ENCODE measurements at regions not wholly inside any gene's neighbourhood (a gene's known extent, or its start where the extent isn't known, plus 50 kb on each side); places are given as distances from the start of the nearest gene placed in this dataset.

DNA sequence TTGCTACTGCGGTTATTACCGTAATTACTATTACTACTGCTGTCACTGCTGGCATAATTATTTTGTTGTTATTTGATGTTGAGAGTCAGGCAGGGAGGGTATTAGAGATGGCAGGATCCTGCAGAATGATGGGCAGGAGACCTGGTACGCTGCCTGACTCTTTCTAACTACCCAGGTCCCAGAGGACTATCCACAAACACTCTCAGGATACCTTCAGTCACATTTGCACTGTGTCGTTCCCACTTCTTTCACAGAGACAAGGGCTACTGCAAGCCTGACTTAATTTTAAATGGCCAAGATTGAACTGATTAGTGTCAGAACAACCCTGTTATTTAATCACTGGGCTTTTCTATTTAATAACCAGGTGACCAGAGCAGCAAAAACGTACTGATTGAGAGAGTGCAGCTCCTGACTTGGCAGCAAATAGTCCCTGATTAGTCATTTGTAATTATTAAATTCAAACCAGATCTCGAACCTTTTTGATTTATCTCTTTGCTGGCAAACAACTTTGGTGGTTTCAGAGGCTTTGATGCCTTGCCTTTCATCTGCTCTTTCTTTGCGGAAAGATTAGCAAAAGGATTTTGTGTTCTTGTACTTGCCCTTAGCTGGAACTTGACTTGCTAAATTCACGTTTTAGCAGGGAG lies 88.8 kb upstream of the ARHGEF3 start:
- DNase-seq, result peak in 1 of 2 donors; percentile 54

DNA sequence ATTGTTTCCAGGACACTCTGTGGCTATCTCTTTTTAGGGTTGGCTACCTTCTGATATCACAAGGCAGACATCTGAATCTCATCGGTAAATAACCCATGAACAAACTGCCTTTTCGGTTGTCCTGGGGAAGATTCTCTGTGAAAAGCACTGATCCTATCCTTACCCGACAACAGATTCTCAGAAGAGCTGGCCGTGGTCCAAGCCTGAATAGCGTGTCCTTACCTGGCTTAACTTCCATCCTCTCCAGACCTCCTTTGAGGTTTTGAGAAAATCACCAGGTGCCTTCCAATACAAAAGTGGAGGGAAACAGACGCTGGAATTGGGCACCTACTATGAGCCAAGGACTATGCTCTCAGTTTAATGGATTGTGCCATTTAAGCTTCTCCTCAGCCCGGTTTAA lies 87.4 kb upstream of the ARHGEF3 start:
- no peak for DNase-seq

DNA sequence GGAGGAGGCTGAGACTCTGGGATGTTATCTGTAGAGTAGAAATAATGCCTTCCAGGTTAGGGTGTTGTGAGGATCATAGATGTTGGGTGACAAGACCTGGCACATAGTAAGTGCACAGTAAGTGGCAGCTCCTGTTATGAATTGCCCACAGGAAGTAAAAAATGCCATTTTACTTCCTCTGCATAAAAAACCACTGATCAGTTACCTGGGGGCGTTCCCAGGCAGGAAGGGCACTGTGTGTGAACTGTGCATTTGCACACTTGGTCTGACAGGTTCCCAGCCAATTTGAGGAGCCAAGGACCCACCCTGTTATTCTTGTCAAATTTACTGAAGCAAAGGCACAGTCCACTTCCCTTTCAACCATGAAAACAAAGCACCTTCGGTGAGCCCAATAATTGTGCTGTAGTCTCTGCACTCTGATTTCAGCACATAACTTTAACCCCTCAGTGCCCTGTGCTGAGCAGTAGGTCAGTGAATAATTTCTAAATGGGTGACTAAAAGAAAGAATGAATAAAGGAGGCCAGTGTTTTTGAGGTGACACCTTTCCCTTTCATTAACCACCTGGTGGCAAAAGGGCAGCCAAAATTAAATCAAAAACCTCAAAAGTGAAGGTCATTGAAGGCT lies 85.8 kb upstream of the ARHGEF3 start:
- peak in 1 of 2 donors; percentile 53 for DNase-seq

DNA sequence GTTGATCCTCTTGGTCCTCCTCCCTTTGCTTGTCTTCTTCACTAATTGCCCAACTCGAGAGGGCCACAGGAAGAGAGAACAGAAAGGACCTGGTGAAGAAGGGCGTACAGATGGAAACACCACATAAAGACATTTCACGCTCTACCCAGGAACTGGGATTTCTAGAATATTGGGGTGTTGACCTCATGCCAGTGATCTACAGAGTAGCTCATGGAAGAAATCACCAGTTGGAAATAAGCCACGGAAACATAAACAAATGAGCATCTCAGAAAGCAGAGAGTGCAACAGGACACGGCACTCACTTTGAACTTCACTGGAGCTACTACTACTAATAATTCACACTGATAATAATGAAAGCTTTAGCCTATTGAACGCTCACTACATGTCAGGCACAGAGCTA lies 84.6 kb upstream of the ARHGEF3 start:
- no peak for DNase-seq

DNA sequence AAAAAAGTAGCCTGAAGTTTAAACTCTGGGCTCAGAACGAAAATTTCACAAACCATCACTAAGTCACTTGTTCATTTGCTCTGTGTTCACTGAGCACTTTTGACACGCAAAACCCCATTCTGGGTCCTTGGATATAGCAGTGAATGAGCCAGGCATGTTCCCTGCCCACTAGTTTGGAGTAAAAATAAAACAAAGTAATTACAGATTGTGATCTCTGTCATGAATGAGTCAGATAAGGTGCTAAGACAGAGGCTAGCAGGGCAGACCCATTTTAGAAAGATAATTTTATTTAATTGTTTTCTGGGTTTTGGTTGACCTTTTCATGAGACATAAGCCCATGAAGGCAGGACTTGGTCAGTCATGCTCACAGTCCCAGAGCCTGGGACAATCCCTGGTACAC lies 84.1 kb upstream of the ARHGEF3 start:
- DNase-seq, result no peak

DNA sequence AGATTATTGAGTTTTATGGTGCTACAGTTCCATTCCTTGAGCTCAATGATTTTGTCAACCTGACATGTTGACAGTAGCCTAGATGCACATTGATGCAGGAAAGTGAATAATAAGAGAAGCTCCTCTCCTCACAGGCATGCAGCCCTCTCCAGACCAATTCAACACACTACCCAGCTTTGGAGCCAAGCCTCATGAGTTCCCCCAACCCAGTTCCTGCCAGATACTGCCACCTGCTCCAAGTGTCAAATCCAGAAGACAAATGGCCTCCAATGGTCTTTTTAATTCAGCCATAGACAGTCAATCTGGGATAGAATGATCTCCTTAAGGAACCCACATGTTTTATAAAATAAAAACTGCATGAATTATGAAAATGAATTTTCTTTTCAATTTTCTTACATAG lies 83.7 kb upstream of the ARHGEF3 start:
- no peak for DNase-seq

DNA sequence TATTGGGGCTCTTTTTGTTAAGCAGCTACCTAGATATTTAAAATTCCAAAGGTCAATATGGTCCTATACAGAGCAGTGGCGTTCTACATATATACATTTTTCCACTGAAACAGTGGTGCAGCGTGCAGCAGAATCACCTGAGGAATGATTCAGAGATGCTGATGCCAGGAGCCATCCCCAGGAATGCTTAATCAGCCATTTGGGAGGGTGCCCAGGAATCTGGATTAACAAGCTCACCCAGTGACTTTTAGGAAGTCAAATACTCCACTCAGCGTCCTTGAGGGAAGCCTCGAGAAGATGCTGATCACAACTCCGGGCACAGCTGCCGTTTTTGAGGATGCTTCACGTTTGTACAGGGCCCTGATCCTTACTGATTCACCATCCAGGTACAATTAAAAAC lies 82.6 kb upstream of the ARHGEF3 start:
- DNase-seq, result no peak

DNA sequence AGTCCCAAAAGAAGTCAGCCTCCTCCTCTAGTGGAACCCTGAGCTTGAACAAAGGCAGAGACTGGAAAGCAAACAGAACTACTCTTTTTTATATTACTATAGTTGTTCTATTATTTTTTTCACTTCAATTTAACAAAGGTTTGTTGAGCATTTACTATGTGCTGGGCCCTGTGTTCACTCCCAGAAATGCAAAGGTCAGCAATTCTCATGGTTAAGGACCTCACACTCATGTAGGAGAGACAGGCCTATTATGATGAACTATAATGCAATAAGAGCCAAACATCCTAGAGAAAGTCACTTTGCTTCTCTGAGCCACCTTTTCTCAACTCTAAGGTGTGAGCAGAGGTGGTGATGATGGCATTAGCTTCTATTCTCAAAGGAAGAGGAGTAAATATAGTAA lies 82.1 kb upstream of the ARHGEF3 start:
- DNase-seq, result no peak

DNA sequence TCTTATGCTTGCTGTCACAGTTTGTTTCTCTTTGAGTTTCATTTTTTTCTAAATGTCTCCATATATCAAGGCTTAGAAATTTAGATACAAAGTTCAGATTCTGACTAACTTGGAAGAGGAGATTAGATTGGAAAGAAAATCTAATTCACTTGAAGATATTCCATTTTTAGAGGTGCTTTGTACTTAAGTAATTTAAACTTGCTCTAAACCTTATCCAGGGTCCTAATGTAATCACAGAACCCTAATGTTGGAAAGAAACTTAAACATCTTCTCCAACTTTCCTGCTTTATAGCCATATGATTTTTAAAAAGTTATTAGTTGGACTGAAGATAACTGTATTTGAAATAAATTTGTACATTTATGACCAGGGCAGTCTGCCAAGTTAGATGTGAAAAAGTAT lies 81.1 kb upstream of the ARHGEF3 start:
- no peak for DNase-seq

DNA sequence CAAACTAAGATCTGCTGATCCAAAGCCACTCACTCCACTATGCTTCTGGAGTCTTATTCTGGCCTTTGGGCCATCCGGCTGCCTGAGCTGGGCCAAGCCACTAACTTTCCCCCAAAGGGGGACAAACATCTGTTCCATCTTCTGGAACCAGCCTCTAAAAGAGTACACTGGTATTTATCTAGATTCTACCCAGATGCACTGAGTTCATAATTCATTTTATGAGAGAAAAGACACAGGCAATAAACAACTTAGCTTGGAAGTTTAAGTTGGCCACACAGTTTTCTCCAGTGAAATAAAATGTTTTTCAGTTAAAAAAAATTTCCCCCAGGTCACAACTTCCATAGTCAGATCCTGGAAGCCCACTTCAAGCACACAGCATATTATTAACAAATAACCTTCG lies 80.1 kb upstream of the ARHGEF3 start:
- DNase-seq, result no peak

DNA sequence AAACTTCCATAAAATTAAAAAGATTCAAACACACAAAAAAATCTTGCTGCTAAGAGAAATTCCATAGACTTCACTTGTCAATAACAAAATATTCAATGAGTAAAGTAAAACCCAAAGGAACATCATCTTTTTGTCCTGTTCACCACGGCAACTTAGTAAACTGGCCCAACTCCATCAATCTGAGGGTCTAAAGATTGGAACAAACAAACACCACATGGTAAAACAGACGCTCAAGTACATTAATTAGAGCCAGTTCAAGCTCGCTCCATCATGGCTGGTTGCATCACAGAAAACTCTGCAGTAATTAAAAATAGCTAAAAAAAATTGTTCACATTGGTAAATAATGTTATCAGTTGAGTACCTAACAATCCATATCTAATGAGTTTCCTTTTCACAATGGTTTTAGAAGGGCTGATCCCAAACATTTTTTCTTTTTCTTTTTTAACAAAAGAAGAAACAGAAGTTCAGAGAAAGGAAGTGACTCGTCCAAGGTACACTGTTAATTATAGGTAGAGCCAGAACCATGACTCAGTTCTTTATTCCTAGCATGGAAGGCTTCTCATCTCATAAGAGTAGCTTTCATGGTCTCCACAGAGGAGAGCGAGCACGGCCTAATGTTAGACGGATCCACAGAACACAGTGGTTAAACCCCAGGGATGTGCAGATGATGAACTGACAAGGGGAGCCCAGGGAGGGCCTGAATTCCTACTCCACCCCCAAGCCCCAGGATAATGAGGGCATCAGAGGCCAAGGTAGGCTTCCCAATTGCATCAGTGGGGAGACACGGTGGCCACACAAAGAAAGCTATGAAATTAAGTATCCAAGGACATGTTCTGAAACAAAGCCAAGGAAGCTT lies 79.2 kb upstream of the ARHGEF3 start:
- DNase-seq, result no peak

DNA sequence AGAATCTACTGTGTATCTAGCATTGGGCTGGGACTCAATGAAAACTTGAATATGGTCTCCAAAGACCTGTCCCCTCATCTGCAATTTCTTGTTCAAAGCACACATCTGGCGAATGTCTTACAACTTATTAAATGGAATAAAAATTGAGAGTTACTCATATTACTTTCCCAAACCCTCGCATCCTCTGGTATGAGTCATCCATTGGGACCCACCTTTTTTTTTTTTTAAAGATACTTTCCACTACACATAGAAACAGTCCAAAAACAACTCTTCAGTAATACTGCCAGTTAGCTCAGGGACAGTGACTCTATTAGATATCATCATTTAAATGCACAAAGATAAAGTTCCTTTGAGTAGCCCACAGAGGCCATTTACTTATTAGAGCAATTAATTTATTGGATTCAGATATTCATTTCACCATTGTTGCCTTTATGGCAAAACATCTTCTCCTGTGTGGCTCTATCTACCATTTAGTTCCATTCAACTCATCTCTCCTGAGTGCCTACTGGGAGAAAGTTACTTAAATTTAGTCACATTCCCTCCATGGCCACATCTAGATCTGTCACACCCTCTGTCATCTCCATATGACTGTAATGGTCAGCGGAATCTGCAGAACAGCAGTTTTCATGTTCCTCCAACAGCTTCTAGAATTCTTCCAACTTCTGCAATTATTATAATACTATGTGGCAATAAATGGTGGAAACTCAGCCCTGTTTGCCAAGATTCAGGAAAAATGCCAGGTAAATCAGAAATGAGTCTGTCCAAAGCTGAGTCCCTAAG lies 77.9 kb upstream of the ARHGEF3 start:
- no peak for DNase-seq

DNA sequence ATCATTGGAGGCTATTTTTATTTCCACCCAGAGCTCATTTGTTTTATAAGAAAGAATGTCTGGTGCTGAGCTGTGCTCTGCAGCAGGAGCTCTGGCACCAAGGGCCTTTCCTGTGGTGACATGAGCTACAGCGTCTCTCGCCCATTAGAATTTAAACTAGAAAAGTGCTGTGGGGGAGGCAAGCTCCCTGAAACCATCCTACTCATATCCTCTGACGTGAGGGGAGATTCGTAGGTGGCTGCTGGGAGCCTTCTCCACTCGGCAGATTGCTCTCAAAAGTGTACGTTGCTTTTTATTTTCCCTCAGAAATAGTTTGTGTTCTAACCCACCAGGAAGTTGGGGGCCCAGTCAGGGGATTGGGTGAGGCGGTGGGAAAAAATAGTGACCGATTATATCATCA lies 76.3 kb upstream of the ARHGEF3 start:
- DNase-seq, result peak in 1 of 2 donors; percentile 31

DNA sequence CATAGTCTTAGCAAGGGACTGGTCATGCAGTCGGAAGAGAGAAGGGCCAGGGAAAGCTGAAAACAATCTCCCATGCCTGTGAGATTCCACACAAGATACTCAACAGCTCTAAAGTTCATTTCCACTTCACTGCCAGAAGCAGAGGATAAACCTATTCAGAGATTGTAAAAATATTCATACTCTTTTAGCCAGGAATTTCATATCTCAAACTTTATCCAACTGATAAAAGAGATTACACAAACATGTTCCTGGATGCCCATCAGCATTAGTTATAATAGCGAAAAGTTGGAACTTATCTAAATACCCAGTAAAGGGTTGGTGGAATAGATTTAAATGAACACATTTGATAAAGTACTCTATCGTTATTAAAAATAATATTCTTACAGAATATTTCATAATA lies 75.2 kb upstream of the ARHGEF3 start:
- no peak for DNase-seq

DNA sequence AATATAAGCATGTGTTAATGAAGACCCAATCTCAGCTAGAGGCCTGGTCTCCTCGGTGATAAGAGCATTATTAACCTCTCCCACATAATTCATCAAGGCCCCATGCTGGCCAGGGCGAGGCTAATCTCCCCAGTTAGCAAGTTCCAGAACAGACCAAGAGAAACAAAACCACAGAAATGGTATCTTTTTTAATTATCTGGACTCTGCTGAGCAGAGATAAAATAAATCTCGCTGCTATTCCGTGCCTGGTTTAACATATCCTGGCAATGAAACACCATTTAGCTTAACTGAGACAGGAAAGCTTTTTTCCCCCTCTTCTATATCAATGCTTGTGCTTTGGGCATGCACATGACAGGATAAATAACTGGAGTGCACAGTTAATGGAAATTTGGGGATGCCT lies 72.5 kb upstream of the ARHGEF3 start:
- DNase-seq, result no peak

DNA sequence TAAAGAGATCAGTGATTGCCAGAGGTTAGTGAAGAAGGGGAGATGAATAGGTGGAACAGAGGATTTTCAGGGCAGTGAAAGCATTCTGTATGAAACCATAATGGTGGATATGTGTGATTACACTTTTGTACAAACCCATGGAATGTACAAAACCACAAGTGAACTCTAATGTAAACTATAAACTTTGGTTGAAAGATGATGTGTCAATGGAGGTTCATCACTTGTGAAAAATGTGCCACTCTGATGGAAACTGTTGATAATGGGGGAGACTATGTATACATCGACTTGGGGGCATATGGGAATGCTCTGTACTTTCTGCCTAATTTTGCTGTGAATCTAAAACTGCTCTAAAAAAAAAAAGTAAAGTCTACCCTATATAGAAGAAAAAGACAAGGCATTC lies 68.7 kb upstream of the ARHGEF3 start:
- DNase-seq, result no peak

DNA sequence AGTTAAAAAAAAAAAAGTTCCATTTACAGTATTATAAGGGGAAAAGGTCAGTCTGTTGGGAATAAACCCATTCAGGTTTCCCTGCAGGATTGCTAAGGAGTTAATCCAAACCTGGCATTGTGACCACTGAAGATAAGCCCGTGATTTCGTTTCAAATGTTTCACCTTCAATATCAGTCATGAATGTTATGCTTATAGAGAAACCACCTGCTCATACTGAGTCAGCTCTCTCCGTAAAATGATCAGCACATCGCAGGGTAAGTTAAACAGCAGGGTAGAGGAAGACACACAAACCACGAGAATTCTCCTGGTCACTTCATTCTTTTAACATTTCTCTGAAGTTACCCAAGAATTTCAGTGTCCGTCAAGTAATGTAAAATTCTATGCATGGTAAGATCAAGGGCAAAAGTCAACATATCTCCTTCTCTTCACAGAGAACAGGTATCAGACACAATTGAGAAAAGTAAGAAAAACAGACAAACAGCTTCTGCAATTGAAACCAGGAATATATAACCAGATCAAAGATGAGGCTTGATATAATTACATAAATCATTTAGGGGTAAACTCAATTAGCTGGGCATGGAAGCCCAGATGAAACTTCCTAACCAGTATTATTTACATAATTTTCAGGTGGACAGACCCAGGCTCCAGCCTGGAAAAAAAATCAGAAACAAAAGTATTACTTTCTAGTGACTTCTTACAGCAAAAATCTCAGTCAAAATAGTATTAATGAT lies 67.6 kb upstream of the ARHGEF3 start:
- DNase-seq, result no peak

DNA sequence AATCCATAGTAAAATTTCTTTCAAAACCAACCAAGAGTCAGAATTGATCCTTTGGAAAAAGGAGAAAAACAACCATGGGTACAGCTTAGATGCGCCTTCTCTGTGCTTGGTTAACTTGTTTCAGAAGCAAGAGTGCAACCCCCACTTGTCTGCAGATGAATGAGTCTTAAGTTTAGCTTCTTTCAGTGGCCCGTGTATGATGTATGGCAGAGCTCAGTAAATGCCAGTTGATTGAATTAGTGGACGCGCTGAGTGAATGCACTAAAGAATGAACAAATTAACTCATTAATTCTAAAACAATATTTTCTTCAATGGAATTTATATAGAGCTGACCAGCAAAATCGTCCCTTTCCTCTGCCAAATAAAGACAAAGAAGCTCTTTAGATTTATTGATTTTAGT lies 67.0 kb upstream of the ARHGEF3 start:
- no peak for DNase-seq

DNA sequence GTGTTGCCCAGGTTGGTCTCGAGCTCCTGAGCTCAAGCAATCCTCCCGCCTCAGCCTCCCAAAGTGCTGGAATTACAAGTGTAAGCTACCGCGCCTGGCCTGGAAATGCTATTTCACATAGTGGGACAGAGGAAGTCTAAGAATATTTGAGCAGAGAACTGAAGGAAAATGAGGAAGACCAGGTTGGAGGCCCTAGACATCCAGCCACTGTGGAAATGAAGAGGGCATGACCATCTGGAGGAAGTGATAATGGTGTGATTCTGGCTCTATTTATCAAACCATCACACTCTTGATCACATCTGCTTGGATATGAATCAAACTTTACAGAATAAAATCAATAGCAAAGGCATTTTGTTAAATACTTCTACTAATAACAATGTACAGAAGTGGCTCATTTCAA lies 65.9 kb upstream of the ARHGEF3 start:
- DNase-seq, result no peak

DNA sequence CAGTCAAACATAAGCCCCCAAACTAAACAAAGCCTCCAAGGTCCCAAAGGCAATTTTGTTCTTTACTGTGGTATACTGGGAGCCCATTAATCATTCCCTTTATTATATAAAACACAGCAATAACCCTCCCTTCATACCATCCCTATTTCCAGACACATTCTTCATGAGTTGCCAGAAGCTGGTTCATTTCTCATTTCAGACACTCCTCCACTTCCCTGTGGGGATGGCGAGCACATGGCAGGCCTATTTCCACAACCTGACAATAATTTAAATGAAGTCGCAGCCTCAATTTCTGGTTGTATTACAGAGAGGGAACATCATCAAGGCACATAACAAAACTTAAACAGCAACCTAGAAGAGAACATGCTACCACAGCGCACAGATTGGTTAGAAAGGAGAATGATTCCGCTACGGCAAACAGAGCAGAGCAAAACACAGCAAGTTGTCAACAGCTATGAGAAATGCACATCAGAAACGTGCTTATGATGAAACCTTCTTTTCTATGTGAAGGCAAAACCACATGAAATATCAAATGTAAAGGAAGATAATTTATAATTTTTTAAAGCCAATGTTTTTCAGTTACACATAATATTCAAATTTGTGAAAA lies 63.3 kb upstream of the ARHGEF3 start:
- DNase-seq, result no peak

DNA sequence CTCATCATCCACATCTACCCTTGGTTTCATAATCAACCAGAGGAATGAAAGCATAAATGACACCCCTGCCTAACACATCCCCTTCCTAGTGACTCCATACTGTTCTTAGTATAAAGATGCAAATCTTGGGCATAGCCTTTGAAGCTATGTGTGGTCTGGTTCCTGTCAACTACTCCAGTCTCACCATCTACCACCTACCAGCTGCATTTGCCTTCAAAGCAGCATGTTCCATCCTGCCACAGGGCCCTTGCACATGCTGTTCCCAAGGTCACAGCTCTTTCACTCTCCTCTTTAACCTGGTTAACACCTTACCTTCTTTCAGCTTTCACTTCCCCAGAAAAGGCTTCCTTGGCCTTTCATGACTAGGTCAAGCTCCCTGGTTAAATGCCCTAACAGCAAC lies 62.3 kb upstream of the ARHGEF3 start:
- DNase-seq, result no peak

DNA sequence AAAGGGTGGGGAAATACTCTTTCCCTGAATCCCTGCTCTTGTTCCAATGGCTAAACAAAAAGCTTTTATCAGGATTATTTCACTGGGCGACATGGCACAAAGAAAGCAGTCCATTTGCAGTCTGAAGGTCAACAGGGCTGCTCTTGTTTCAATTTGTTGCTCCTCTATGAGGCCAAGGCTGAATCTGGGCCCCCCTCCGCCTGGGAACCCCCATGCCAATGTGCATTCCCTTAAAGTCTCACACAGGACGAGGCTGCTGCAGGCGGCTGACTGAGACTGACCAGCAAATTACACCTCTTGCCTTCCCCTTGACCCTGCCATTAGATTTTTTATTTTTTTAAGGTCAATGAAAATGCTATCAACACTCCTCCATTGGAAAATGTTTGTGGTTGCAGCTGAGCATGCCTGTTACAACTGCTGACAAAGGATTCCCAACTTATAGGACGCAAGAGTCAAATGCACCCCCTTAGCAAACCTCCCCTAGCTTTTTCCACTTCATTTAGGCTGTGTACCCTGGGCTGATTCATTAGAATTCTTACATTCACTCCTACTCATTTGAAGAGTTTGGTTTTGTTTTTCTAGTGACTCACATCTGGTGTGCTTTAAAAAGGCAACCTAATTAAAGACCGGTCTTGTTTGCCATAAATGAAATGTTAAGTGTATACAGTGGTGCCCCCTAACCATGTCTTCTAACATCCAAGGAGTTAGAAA lies 60.8 kb upstream of the ARHGEF3 start:
- DNase-seq, result no peak

All from CD4-positive, alpha-beta T cell treated with Interferon alpha-2 for 1 hour (primary cell).